Fibroblast of pulmonary artery (primary cell): ENCODE measurements at regions not wholly inside any gene's neighbourhood (a gene's known extent, or its start where the extent isn't known, plus 50 kb on each side); places are given as distances from the start of the nearest gene placed in this dataset.

ENCODE experiments used
- DNase-seq: peaks from one replicate; pipeline ENCODE4 v3.0.0-alpha.2; 2010; ENCODE audit warnings: low read depth
- H3K4me3 ChIP-seq: replicated peaks from 2 replicates; pipeline ENCODE4 v1.5.1; 2011; ENCODE audit warnings: low read depth, mild to moderate bottlenecking, control low read depth, low read length, moderate library complexity
- TF ChIP-seq, protein P1 (sequence below): IDR thresholded peaks from 2 replicates; pipeline ENCODE4 v1.5.1; 2011; ENCODE audit warnings: mild to moderate bottlenecking, control low read depth, low read length, inconsistent platforms; ENCODE audit errors: missing control alignments

DNA sequence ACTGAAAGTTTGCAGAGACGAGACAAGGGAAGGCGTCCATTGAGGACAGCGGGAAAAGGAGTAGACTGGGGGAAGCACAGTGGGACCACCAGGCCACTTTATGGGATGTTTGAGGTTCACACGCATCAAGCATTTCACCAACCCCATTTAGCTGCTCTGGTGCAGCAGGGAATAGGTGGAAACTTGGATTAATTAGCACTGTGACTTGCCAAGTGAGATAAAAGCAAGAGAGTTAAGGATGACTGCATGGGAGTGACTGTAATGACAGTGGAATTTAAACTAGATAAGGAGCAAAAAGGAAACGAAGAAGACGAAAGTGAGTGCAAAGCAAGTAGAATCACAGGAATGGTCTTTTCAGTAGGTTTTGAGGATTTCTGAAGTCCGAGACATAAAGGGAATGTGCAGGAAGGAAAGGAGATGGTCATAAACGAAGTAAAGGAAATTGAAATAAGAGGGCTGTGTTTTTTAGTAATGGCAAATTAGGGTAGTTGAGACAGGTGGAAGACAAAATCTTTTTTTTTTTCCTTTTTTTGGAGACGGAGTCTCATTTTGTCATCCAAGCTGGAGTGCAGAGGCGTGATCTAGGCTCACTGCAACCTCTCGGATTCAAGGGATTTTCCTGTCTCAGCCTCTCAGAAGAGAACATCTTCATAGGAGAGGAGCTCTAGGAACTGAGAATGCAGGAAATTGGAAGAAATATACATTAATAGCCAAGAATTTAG is 119.0 kb upstream of the MAP9 start:
- no peak for DNase-seq
- H3K4me3 ChIP-seq = no peak overlapping the region
- TF ChIP-seq, protein P1, sequence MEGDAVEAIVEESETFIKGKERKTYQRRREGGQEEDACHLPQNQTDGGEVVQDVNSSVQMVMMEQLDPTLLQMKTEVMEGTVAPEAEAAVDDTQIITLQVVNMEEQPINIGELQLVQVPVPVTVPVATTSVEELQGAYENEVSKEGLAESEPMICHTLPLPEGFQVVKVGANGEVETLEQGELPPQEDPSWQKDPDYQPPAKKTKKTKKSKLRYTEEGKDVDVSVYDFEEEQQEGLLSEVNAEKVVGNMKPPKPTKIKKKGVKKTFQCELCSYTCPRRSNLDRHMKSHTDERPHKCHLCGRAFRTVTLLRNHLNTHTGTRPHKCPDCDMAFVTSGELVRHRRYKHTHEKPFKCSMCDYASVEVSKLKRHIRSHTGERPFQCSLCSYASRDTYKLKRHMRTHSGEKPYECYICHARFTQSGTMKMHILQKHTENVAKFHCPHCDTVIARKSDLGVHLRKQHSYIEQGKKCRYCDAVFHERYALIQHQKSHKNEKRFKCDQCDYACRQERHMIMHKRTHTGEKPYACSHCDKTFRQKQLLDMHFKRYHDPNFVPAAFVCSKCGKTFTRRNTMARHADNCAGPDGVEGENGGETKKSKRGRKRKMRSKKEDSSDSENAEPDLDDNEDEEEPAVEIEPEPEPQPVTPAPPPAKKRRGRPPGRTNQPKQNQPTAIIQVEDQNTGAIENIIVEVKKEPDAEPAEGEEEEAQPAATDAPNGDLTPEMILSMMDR = no peak

DNA sequence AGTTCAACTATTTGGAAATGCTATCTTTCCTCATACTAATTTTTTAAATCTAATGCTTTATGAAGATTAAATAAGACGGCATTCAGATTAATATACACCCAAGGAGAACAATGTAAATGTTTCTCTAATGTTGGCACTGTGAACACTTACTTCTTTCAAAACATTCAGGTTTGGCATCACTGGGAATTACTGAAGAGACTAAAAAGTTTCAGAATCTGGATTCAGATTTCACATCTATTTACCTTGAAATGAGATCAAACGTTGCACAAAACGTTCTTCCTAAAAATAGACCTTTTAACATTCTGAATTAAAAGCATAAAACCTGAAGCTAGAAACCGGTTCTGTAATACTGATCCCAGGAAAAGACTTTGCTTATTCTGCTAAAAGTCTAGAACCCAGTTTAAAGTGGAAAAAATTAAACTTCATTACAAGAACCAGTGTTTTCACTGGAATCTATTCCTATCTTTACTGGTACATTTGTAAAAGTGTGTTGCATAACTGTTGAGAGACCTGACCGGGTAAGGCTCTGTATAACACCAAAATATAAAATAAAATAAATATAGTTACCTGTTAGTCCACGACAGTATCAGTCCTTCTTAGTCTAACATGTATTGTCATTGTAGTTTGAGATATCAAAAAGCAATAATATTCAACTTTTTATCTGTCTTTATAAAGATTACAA is 117.4 kb upstream of the MAP9 start:
- H3K4me3 ChIP-seq = no peak overlapping the region
- TF ChIP-seq, protein P1 = no peak
- no peak for DNase-seq

DNA sequence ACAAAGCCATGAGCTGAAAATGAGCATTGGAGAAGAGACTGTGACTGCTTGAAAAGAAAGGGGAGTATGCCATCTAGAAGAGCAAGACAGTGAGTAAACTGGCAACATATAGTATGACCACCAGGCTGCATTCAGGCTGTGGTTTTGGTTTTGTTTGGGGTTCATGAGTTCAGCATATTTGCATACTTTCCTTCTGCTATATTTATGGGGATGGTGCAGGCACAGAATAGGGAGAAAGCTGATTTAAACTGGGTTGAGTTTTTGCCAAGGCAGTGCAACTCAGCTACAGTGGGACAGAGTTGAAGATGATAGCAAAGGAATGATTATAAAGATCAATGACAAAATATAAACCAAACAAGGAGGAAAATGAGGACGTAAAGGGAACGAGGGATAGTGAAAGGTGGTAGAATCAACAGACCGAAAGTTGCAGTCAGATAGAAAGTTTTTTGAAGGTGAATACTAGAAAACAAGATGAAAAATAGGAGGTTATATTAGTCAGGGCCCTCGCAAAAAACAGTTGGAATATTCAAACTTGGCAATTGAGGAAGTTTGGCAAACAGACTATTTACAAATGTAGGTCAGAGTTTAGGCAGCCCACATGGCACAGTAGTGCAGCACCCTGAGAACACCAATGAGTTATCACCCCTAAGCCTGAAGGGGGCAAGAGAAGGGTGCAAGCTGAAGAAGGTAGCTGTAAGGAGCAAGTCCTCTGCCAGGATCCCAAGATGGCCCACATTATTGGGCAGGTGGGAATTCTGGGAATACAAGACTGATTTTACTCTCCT is 114.8 kb upstream of the MAP9 start:
- no peak overlapping the region for H3K4me3 ChIP-seq
- no peak for DNase-seq
- TF ChIP-seq, protein P1 = no peak

DNA sequence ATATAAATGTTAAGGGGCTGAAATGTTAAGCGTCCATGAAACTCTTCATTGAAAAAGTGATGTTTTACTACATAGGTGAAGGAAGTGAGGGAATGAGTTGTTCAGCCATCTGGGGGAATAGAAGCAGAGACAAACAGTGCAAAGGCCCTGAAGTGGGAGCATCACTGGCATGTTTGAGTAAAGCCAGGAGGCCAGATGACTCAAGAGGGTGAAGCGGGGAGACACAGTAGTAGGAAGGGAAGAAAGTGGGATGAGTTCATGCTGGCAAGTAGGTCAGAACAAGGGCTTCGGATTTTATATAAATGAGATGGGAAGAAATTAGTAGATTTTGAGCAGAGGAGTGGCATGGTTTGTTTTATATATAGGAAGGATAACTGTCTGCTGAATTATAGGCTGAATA is 112.5 kb upstream of the MAP9 start:
- H3K4me3 ChIP-seq = no peak overlapping the region
- no peak for DNase-seq
- TF ChIP-seq, protein P1 = no peak

DNA sequence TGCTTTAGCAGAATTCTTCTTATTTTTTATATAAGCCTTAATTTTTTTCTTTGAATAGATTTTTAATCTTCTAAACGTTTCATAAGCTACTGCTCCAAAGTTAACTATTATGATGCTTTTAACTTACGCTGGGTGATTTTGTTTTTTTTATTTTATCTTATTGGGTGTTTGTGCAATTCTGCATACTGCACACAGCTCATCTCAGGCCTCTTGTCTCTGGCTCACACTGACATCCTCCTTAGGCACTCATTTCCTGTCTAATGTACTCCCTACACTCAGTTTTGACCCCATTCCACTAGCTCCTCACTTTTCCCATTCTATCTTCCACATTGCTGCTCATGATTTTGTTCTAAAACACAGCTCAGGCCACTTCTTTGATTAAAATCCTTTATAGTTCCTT is 111.9 kb upstream of the MAP9 start:
- DNase-seq = no peak
- TF ChIP-seq, protein P1 = no peak
- H3K4me3 ChIP-seq = no peak overlapping the region

DNA sequence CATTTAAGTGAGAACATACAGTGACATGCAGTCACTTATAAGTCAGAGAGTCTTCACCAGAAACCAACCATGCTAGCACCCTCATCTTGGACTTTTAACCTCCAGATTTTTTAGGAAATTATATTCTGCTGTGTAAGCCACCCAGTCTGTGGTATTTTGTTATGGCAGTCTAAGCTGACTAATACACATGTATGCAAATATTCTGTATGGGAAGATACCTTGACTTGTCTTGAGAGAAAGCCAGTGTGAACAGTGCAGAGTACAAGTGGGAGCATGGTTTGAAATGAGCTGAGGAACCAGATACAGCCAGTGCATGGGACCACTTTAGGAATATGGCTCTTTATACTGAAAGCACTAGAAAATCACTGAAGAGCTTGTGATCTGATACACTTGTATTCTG is 110.4 kb upstream of the MAP9 start:
- no peak for DNase-seq
- TF ChIP-seq, protein P1 = no peak
- no peak overlapping the region for H3K4me3 ChIP-seq
